ENCODE measurements at regions not wholly inside any gene's neighbourhood (a gene's known extent, or its start where the extent isn't known, plus 50 kb on each side); places are given as distances from the start of the nearest gene placed in this dataset.

DNA sequence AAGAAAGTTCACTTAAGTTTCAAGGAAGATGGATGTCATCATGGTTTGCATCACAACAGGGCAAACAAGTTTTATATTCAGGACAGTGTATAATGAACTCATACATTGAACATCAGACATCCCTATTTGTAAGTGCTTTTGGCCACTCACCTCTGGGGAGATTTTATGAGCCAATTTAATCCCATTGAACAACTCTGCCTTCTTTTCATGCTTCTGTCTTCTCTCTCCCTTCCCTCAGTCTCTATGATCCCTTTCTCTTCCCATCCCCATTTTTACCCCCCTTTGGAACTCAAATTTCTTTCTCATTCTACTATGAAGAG, 234.3 kb upstream of the POU2AF2 start:
- TF ChIP-seq CTCF (IDR thresholded peaks at IDR 0.05; ENCODE audit: low read length) (no peak), EZH2 (optimal IDR thresholded peaks at IDR 0.05; ENCODE audit: low read depth, low read length) (no peak)

Measured in MM.1S (cell line).